ENCODE measurements at regions not wholly inside any gene's neighbourhood (a gene's known extent, or its start where the extent isn't known, plus 50 kb on each side); places are given as distances from the start of the nearest gene placed in this dataset.

DNA sequence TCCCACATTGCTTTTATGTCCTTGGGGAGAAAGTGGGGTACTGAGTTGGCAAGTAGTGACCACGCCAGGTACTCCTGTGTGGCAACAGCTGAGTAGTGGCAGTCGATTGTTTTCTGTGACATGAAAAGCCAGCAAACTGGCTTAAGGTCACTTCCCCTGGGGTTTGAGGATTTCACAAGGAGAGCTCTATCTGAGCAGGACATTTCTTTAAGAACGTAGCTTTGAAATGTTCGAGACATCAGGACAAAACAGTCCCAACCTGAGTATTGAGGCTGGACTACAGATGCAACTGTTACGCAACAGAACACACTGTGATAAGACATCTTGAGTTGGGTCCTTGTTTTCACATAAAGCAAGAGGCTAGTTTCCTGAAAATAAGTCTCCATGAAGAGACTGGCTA is 146.7 kb upstream of the KLF14 start:
- no peak for DNase-seq (ENCODE audit: low spot score)
- TF ChIP-seq, protein P1, sequence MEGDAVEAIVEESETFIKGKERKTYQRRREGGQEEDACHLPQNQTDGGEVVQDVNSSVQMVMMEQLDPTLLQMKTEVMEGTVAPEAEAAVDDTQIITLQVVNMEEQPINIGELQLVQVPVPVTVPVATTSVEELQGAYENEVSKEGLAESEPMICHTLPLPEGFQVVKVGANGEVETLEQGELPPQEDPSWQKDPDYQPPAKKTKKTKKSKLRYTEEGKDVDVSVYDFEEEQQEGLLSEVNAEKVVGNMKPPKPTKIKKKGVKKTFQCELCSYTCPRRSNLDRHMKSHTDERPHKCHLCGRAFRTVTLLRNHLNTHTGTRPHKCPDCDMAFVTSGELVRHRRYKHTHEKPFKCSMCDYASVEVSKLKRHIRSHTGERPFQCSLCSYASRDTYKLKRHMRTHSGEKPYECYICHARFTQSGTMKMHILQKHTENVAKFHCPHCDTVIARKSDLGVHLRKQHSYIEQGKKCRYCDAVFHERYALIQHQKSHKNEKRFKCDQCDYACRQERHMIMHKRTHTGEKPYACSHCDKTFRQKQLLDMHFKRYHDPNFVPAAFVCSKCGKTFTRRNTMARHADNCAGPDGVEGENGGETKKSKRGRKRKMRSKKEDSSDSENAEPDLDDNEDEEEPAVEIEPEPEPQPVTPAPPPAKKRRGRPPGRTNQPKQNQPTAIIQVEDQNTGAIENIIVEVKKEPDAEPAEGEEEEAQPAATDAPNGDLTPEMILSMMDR (IDR thresholded peaks at IDR 0.05; ENCODE audit: extremely low read depth, missing control alignments) = no peak

DNA sequence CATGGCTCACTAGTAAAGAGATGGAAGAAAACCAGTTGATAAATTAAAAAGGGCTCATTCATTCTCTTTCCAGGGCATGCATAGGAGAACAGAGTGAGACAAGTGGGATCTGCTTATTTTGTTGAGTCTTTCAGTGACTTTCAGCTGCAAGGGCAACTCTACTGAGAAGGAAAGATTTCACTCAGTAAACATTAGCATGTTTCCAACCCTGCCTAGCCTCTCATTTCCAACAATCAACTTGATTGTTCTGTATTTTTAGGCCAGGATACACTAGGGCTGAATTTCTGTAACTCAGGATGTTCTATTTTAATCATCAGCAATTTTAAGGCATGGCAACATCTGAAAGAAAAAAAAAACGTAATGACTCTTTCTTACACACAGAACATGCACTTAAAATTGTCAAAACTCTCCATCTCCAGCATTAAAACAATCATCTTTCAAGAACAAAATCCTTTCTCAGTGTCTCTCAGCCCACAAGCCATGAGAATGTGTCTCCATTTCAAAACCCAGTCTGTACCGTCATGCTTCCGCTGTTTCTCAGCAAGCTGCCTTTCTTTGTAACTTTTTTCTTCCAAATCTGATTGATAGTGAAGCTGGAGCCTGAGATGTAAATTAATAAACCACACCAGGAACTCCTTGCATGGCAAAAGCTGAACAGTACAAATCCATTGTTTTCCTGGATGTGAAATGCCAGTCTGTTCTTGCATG is 147.2 kb upstream of the KLF14 start:
- TF ChIP-seq, protein P1 (IDR thresholded peaks at IDR 0.05; ENCODE audit: extremely low read depth, missing control alignments) = no peak

DNA sequence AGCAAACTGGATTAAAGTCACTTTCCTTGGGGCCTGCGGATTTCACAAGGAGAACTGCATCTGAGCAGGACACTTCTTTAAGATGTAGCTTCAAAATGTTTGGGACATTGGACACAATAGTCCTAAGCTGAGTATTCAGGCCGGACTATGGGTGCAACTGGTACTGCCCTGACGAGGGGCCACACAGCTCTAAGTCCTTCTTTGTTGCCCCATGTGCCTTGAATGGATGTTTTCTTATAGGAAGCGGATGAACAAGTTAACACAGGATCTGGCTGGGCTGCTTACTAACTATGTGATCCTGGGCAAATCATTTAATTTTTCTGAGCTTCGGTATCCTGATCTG is 147.8 kb upstream of the KLF14 start:
- no peak for DNase-seq (ENCODE audit: low spot score)
- TF ChIP-seq, protein P1 (IDR thresholded peaks at IDR 0.05; ENCODE audit: extremely low read depth, missing control alignments) = no peak

More for the DNA sequence above, 147.2 kb upstream of the KLF14 start:
- no peak for DNase-seq (ENCODE audit: low spot score)

DNA sequence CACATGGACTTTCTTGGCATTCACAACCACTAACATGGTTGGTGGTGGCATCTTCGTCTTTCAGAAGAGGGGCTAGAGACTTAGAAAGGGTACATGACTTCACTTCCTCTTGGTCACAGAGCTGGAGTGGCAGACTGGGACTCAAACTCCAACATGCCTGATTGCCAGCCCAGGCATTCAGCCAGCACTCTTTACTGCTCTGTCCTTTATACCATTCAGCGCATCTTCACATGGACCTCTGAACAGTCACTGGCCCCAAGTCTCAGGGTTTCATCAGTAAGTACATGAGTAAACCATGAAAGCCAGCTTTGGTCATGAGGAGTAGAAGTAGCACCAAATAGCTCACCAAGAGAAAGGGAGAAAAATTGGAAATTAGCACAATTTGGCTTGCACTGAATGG is 148.4 kb upstream of the KLF14 start:
- TF ChIP-seq, protein P1 (IDR thresholded peaks at IDR 0.05; ENCODE audit: extremely low read depth, missing control alignments) = no peak
- no peak for DNase-seq (ENCODE audit: low spot score)

DNA sequence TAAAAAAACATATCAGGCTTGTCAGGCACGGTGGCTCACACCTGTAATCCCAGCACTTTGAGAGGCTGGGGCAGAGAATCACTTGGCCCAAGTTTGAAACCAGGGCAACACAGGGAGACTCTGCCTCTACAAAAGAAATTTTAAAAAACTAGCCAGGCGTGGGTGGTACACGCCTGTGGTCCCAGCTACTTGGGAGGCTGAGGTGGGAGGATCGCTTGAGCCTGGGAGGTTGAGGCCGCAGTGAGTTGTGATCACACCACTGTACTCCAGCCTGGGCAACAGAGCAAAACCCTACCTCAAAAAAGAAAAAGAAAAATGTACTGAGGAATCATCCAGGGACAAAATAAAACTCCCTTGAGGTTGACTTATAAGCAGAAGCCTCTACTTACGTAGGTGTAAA is 149.9 kb upstream of the KLF14 start:
- no peak for DNase-seq (ENCODE audit: low spot score)
- TF ChIP-seq, protein P1 (IDR thresholded peaks at IDR 0.05; ENCODE audit: extremely low read depth, missing control alignments) = no peak

DNA sequence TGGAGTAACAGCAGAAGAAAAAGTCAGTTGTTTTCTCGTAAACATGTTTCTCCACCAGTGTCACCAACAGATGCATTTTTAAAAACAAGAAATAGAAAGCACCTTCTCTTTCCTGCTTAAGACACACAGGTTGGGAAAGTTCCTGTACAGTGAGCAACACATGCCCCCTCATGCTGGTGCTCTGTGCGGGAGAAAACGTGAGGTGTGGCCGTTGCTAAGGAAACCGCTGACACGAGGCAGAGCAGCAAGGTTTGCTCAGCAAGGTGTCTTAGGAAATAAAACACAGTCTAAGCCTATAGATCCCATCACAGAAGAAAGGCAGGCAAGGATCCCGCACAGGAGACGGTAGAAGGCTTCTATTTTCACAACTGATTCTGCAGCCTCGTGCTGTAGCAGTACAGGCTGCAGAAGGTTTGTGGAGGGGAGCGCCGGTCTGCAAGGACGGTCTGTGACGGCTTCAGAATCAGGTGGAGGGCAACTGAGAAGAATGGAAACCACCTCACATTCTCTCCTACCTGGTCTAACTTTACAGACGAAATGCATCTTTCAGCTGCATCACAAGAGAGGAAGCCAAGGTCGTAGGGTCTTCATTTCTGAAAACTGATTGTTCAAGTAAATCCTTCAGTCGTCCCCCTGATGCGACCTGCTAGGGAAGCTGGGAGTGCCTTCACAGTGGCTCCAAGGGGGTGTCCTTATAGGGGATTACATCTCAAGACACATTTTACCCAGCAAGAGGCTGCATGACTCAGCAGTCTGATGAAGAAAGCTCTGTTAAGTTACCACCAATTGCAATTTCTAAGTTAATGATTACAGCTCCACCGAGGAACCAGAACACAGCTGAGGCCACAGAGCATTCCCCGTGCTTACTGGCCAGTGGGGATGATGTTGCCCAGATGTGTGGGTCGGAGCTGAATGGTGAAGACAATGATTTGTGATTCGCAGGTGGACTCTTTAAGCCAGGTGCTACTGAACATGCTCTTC is 150.7 kb upstream of the KLF14 start:
- TF ChIP-seq, protein P1 (IDR thresholded peaks at IDR 0.05; ENCODE audit: extremely low read depth, missing control alignments) = no peak
- DNase-seq (ENCODE audit: low spot score) = no peak

All from GM20000 (cell line).